Mesodermal cell (in vitro differentiated cells): ENCODE measurements at regions not wholly inside any gene's neighbourhood (a gene's known extent, or its start where the extent isn't known, plus 50 kb on each side); places are given as distances from the start of the nearest gene placed in this dataset.
"Not testable (repeated sequence)": the region's sequence is repeated elsewhere in the genome, so short reads cannot be mapped to it uniquely, and the experiment has no call there.

ENCODE experiments used
- H3K27ac ChIP-seq: 2 replicates; pipeline ENCODE4 v1.7.0; 2013; ENCODE audit warnings: mild to moderate bottlenecking, low read depth, low read length, moderate library complexity; ENCODE audit not compliant: severe bottlenecking
- H3K36me3 ChIP-seq: 2 replicates; pipeline ENCODE4 v1.7.1; 2013; ENCODE audit warnings: mild to moderate bottlenecking, low read length, moderate library complexity; ENCODE audit not compliant: control insufficient read depth, insufficient read depth
- H3K4me1 ChIP-seq: one replicate; pipeline ENCODE4 v1.7.1; 2013; ENCODE audit warnings: mild to moderate bottlenecking, low read length; ENCODE audit not compliant: insufficient read depth, control insufficient read depth, poor library complexity, severe bottlenecking
- H3K4me3 ChIP-seq: 2 replicates; pipeline ENCODE4 v1.7.0; 2013; ENCODE audit warnings: low read length, control low read depth, mild to moderate bottlenecking; ENCODE audit not compliant: insufficient read depth, poor library complexity, severe bottlenecking; ENCODE audit errors: extremely low read depth
- H3K9me3 ChIP-seq: 2 replicates; pipeline ENCODE4 v1.7.1; 2013; ENCODE audit warnings: mild to moderate bottlenecking, low read length, moderate library complexity; ENCODE audit not compliant: control insufficient read depth
- WGBS, 2 experiments: methylation state at CpG; one replicate each; pipeline ENCODE4 v1.1.5; 2013; ENCODE audit warnings: missing lambda C conversion rate in 2 of 2; ENCODE audit not compliant: insufficient coverage in 2 of 2; 5-methylcytosine and 5-hydroxymethylcytosine counted together

DNA sequence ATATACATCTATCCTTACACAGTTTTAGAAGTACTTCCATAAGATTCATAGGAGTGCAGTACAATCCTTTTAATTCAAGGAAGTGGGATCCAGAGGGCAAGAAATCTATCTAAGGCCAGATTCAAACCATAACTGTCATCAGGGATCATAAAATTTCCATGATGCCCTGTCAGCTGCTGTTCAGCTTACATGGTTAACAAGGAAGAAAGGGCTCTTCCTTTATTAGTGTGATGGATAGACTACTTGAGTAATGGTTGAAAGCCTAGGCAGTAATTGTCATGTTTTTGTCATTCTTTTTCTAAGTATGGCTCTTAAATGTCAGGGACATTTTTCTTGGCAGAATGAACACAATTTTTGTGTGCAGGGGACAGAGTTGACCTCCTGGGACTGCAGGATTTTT, 159.8 kb upstream of the CXCL13 start:
- Histone ChIP-seq H3K27ac (no peak overlapping the region), H3K9me3 (no peaks in the 10 kb centered on the region), H3K4me1 (no peaks in the 10 kb centered on the region), H3K4me3 (no peak overlapping the region), H3K36me3 (no peaks in the 10 kb centered on the region)

DNA sequence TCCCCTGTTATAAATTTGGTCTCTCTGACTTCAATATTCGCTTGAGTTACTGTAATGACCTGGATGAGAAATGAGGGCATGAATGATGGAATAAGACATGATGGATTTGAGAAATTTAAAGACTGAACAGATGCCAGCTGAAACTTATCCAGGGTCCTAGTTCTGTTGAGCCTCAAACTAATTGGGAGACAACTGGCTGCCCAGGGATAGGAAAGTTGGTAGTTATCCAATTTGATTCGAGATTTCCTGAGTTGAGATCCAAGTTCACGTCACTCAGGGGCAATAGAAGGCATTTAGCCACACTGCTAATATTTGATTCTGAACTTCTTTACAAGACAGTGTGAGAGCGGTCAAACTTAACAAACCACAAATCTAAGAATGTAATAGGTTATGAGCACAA, 159.0 kb upstream of the CXCL13 start:
- no peaks in the 10 kb centered on the region for H3K4me1 ChIP-seq
- no peak overlapping the region for H3K4me3 ChIP-seq
- H3K36me3 ChIP-seq = no peaks in the 10 kb centered on the region
- 80 to 92% methylated on average over 1 to 3 of the region's 4 CpGs for WGBS, 2 experiments
- H3K27ac ChIP-seq = no peak overlapping the region
- no peaks in the 10 kb centered on the region for H3K9me3 ChIP-seq

DNA sequence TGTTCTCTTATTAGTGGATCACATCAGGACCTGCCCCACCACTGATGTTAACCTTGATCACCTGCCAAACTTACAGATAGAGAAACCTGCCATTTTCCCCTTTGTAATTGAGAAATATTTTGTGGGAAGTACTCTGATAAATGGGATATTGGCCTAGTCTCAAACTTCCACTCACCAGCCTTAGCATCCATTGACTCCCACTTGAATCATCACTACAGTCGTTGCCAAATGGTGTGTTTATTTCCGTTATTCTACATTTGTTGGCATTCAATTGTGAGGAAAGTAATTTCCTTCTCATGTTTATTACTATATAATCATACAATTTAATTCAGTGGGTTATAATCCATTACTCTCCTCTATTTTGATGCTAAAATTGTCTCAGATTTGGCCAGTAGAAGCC, 156.4 kb upstream of the CXCL13 start:
- no CpG with 5 or more reads among the region's 2 CpGs for WGBS, 2 experiments
- H3K36me3 ChIP-seq = no peaks in the 10 kb centered on the region
- H3K4me1 ChIP-seq = no peaks in the 10 kb centered on the region
- H3K9me3 ChIP-seq = no peaks in the 10 kb centered on the region
- no peak overlapping the region for H3K4me3 ChIP-seq
- H3K27ac ChIP-seq = no peak overlapping the region

DNA sequence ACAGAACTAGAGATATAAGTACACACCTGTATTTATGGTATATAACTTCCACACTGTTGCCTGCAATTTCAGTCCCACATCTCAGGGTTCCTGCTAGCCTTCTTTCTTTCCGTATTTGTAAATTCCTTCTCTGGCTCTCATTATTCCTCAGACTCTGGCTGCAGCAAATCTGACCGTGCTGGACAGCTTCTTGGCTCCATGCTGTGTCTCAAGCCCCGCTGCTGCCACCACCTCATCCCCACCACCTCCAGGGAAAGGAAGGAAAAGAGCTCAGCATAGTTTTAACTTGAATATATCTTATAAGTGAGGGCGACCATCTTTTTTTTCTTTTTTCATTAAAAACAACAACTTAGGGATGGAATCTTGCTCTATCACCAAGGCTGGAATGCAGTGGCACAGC, 155.6 kb upstream of the CXCL13 start:
- Histone ChIP-seq H3K36me3 (no peaks in the 10 kb centered on the region), H3K9me3 (no peaks in the 10 kb centered on the region), H3K27ac (no peak overlapping the region), H3K4me1 (no peaks in the 10 kb centered on the region), H3K4me3 (no peak overlapping the region)
- WGBS, 2 experiments = 59% methylated on average over 2 of the region's 4 CpGs; no CpG with 5 or more reads in 1 of the 2 experiments

DNA sequence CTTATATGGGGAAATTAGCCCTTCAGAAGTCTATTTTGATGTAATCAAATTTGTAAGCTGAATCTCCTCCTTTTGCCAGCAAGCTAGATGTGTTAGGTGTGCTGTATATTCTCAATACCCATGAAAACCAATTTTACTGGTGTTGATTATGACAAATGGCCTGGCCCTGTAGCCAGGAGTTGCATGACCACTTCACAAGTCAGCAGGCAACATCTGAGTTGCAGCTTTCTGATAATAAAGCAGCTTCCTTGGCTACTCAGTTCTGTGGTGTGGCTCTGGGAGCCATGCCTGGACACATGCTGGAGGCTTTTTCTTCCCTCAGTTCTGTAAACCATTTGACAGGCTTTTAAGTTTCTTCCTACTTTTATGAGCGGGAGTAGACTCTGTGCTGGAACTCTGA, 154.1 kb upstream of the CXCL13 start:
- H3K27ac ChIP-seq = no peak overlapping the region
- H3K36me3 ChIP-seq = no peaks in the 10 kb centered on the region
- H3K4me1 ChIP-seq = no peaks in the 10 kb centered on the region
- no peak overlapping the region for H3K4me3 ChIP-seq
- H3K9me3 ChIP-seq = no peaks in the 10 kb centered on the region
- no CpG with 5 or more reads among the region's 1 CpG for WGBS, 2 experiments

DNA sequence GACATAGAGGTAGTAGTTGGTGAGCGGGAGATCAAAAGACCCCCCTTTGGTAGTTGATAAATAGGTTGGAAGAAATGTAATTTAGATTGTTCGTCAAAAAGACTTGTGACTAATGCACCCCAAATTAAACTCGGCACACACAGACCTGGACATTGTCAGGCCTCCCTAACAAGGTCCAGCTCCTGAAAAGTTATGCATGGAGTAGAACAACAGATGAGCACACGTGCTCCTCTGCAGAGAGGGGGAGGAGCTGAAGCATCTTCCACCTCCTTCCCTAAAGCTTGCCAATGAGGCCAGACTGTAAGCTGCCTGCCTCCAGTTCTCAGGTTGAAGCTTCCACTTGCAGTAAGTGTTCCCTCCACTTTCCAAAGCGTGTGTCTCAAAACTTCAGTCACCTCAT, 153.5 kb upstream of the CXCL13 start:
- not testable (repeated sequence) for H3K4me3 ChIP-seq, H3K9me3 ChIP-seq, H3K27ac ChIP-seq, H3K4me1 ChIP-seq, H3K36me3 ChIP-seq
- WGBS, 2 experiments = no CpG with 5 or more reads among the region's 5 CpGs

DNA sequence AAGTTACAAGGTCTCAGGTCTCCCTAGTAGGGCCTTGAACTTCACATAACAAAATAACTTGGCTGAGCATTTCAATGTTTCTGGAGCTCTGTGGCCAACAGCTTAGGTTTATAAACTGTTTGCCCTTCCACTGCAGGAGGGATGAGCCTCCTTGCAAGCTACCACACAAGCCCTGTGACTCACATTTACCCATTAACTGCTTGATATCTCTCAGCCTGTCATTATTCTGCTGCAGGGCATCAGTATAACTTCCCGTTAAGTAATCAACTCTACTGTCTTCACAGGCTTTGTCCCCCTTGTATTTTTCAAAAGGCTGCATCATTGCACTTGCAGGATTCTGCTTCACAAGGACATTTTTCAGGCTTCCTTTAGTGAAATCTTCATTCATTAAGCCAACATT, 151.7 kb upstream of the CXCL13 start:
- Histone ChIP-seq H3K4me1 (no peaks in the 10 kb centered on the region), H3K4me3 (no peak overlapping the region), H3K36me3 (no peaks in the 10 kb centered on the region), H3K9me3 (peaks cover 3% of the 10 kb centered on the region), H3K27ac (no peak overlapping the region)
- WGBS, 2 experiments = 60 to 90% methylated on average over 1 of the region's 1 CpG

DNA sequence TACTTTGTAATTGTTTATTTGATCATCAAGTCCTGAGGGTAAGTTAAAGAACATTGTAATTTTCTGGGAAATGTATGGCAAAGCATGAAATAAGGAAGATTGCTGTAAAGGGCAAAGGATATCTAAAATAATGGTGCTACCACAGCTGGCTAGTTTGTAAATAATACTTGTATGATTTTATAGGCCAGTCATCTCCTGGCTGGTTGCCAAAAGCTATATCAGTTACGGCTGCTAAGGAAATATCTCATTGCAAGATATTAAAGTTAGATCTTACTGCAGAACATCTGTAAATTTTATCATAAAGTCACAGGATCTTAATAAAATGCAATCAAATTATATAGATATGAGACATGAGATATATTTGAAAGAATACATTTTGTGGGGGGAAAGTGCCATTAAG, 150.8 kb upstream of the CXCL13 start:
- Histone ChIP-seq H3K4me3 (no peak overlapping the region), H3K27ac (no peak overlapping the region), H3K36me3 (no peaks in the 10 kb centered on the region), H3K4me1 (no peaks in the 10 kb centered on the region), H3K9me3 (peaks cover 4% of the 10 kb centered on the region)
- WGBS, 2 experiments = no CpG with 5 or more reads among the region's 1 CpG

DNA sequence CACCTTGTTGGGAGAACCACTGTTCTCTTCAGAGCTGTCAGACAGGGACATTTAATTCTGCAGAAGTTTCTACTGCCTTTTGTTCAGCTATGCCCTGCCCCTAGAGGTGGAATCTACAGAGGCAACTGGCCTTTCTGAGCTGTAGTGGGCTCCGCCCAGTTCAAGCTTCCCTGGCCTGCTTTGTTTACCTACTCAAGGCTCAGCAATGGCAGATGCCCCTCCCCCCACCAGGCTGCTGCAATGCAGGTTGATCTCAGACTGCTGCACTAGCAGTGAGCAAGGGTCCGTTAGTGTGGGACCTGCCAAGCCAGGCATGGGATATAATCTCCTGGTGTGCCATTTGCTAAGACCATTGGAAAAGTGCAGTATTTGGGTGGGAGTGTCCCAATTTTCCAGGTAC, 141.5 kb upstream of the CXCL13 start:
- WGBS, 2 experiments = 88 to 89% methylated on average over 2 of the region's 2 CpGs
- not testable (repeated sequence) for H3K36me3 ChIP-seq, H3K27ac ChIP-seq, H3K9me3 ChIP-seq, H3K4me1 ChIP-seq, H3K4me3 ChIP-seq

DNA sequence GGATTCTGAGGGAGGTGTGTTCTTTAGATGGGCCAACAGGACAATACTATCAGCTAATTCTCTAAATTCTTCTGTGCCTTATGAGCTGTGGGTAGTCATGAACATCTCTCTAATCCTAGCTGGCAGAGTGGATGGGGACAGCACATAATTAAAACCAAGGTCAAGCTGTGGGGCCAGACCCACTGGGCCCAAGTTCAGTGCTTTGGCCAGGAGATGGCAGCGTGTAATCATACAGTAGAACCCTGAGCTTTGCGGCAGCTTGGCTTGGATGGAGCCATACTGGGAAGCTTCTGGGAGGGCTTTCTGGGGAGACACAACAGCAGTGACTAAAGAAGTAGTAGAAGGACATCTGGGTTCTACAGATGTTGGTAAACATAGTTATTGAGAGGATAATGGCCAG, 140.3 kb upstream of the CXCL13 start:
- H3K36me3 ChIP-seq = no peaks in the 10 kb centered on the region
- H3K4me3 ChIP-seq = no peak overlapping the region
- WGBS, 2 experiments = 79 to 83% methylated on average over 2 of the region's 2 CpGs
- H3K27ac ChIP-seq = no peak overlapping the region
- no peaks in the 10 kb centered on the region for H3K4me1 ChIP-seq
- peaks cover 9% of the 10 kb centered on the region for H3K9me3 ChIP-seq

DNA sequence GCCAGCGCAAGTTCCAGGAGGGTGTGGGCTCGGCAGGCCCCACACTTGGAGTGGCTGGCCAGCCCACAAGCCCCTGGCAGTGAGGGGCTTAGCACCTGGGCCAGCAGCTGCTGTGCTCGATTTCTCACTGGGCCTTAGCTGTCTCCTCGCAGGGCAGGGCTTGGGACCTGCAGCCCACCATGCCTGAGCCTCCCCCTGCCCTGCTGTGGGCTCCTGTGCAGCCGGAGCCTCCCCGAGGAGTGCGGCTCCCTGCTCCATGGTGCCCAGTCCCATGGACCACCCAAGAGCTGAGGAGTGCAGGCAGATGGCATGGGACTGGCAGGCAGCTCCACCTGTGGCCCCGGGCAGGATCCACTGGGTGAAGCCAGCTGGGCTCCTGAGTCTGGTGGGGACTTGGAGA, 139.2 kb upstream of the CXCL13 start:
- Histone ChIP-seq H3K4me3 (no peak overlapping the region), H3K9me3 (peaks cover 9% of the 10 kb centered on the region), H3K36me3 (no peaks in the 10 kb centered on the region), H3K27ac (no peak overlapping the region), H3K4me1 (no peaks in the 10 kb centered on the region)
- 84 to 89% methylated on average over 7 of the region's 8 CpGs for WGBS, 2 experiments
